GM18870 (cell line): ENCODE measurements at regions not wholly inside any gene's neighbourhood (a gene's known extent, or its start where the extent isn't known, plus 50 kb on each side); places are given as distances from the start of the nearest gene placed in this dataset.

Experiments used
- ATAC-seq: cut with Tn5 transposase; IDR thresholded peaks from one replicate; pipeline ENCODE4 v1.9.1; 2021; ENCODE audit warnings: moderate library complexity; ENCODE audit not compliant: unreplicated experiment

DNA sequence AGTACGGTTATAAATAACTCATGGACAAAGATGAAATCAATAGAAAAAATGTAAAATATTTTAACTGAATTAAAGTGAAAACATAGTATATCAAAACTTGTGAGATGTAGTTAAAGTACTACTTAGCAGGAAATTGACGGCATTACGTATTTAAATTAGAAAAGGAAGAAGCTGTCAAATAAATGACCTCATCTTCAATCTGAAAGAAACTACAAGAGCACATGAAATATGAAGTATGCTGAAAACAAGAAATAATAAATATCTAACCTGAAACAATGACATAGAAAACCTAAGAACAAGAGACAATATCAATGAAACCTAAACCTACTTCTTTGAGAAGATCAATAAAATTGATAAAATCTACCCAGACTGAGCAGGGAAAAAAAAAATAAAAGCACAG is 122.2 kb upstream of the PDE4B start:
- no peak for ATAC-seq

DNA sequence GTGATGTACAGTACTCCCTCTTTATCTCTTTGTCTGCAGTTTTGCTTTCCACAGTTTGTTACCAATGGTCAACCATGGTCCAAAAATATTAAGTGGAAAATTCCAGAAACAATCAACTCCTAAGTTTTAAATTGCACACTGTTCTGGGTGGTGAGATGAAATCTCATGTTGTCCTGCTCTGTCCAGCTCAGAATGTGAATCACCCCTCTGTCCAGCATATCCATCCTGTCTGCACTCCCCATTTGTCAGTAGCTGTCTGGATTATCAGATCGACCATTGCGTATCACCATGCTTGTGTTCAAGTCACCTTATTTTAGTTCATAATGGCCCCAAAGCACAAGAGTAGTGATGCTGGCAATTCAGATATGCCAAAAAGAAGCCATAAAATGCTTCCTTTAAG is 118.2 kb upstream of the PDE4B start:
- ATAC-seq = no peak

DNA sequence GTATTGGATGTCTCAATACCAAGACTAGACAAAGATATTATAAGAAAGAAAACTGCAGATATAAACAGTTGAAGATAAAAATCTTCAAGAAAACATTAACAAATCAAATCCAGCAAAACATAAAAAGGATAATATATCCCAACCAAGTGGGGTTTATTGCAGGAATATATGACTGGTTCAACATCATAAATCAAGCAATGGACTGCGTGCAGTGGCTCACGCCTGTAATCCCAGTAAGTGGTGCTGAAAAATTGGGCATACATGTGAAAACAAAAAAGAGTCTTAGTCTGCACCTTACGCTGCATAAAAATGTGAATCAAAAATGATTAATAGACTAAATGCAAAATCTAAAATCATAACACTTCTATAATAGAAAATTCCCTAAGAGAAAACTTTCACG is 112.9 kb upstream of the PDE4B start:
- ATAC-seq = no peak

DNA sequence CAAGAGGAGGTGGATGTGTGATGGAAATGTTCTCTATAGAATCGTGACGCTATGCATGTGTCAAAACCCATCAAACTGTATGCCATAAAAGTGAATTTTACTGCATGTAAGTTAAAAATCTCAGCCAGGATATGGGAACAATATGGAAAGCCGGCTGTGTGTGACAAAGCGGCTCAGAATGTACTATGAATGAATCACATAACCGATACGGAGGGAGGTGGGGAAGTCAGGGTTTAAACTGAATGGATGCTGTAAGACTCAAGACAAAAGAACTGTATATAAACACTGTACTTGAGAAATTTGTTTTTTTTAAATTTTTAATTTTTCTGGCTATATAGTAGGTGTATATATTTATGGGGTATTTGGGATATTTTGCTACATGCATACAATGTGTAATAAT is 111.6 kb upstream of the PDE4B start:
- no peak for ATAC-seq

DNA sequence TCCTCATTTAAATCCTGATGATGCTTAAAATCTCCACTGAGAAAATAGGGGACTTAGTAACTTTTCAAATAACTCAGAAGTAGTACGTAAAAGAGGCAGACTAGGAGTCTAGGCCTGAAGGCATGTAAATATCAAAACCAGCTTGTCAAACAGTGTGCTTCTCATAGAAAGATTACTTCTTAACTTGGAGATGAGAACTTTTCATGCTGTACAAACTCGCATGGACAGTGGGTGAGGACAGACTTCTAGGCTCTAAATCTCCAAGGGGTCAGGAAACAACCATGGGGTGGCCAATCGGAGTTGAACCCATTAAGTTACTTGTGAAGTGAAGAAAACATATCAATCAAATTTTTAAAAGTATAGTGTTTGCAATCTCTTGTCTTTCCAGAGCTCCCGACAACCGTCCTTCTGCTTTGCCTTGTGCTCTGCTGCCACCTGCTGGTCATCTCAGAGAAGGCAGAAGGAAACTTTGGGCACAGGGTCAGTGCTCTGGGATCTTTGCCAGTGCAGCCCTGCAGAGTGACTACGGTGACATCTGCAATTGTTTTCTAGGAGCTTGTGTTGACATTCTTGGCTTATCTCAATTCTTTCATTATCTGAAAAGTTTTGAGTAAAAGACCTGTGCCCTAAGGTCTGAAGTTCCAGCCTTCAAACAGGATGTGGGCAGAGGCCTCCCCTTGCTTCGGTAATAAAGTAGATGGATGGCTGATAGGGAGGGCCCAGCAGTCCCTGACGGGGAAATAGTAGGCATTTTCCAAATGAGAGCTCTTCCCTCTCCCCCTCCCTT is 105.1 kb upstream of the PDE4B start:
- ATAC-seq = peak; percentile 70

DNA sequence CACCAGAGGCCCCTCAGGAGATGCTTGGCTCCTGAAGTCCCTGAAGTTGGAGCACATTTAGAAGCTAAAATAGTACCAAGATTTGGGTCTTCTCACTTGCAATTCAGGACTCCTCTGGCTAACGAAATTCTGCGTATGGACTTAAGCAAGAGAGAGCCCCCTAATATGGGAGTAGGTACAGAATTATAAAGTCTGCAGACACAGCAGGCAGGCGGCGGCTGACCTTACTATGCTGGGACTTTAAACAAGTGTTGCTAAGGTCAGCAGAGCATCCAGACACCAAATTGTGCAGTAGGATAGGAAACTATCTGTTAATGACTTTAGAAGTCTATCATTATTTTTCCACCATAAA is 104.5 kb upstream of the PDE4B start:
- no peak for ATAC-seq

DNA sequence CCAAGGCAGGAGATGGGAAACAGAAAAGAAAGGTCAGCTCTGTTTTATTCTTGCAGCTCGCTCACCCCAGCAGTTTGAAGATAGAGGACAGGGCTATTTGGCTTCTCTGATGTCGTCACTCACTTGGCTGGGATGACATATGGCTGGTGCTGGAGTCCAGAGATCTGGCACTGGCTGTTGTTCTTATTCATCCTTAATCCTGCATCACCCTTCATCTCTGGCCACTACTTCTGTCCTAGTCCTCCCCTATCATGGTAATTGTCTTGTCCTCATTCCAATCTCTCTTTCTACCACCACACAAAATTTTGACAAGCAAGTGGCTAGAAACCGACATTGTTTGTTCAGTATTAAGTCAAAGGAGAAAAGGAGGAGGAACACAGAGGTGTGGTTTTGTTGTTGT is 103.8 kb upstream of the PDE4B start:
- ATAC-seq = no peak

DNA sequence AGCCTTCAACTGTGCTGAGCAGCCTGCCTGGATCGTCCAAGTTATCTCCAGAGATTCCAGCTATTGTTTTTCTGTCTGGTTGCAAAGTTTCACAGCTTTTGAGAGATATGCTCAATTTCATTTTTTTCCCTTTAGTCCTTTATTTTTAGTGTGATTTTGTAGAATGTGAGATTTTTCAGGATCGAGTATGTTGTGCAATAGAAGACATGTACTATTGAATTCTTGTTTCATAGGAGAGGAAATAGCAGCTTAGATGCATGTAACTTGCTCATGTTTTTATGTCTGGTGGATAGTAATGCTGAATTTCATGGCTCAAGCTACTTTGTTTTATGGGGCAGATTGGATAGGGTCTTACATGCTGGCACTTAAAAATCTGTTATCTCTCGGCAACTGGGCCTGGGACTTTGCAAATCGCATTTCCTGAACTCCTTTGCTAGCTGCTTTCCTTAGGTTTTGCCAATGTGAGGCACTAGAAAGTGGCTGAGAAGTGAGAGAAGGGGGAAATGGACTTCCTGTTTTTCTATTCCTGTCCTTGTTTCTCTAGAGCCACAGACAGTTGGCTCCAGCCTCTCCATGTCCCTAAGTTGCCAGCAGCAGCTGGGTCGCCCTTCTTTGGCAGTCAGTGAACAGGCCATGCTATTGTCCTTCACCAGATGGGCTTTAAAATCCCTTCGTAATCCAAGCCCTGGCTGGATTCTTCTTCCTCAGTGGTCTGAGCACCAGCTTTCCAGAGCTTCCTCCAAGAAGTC is 101.4 kb upstream of the PDE4B start:
- ATAC-seq = no peak

DNA sequence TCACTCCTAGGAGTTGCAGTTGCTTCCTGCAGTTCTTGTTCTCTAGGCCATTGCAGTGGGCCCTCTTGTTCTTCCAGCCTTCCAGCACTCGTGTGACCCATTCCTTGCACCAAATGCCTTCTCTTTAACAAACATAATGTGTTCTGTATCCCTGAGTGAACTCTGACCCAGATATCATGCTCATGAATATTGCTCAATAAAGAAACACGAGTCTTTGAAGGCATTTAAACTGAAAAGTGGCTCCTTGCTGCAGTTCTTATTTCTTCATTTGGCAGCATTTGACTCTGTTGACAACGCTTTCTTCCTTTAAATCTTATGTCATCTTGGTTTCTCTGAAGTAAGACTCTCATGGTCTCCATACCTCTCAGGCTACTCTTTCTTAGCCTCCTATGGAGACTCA is 100.7 kb upstream of the PDE4B start:
- no peak for ATAC-seq

DNA sequence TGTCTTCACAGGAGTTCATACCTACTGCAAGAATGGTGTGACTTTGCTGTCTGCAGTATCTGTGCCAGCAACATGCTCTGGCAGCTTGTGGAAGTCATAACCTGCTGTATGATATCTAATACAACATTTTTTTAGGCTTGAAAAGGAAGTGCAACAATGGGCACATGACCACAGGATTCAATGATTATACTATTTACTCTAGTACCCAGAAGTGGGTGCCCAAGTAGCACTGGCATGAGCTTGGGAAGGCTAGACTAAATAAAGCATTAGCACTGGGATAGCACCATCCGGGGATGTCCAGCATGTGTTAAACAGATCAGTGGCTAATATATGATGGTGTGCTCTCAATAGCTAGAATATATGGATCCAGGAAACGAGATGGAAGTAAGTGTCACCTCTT is 98.6 kb upstream of the PDE4B start:
- ATAC-seq = no peak

DNA sequence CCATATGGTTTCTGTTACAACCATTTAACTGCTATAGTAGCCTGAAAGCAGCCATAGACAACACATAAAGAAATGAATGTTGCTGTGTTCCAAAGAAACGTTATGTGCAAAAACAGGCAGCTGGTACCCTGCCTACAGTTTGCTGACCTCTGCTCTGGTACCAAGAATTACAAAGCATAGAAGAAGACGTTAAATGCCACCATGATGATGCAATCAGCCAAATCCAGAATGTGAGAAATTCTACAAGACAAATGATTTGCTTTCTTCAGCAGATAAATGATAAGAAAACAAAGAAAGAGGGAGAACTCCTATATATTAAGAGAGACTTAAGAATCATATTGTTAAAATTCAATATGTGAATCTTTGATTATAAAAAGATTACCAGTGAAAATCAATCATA is 97.8 kb upstream of the PDE4B start:
- ATAC-seq = no peak

DNA sequence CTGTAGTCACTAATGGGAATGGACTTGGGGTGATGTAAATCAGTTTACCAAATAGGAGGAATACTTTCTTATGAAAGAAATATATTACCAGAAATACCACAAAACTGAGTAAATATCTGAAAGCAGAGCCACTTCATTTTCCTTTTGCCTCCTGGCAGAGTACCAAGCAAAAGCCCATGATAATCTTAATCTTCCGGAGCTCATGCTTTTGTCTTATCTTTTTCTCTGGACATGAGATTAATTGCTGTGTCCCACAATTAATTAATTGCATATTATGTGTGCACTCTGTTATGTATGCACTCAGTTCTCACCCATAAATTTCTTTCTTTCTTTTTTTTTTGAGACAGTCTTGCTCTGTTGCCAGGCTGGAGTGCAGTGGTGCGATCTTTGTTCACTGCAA is 94.1 kb upstream of the PDE4B start:
- no peak for ATAC-seq

DNA sequence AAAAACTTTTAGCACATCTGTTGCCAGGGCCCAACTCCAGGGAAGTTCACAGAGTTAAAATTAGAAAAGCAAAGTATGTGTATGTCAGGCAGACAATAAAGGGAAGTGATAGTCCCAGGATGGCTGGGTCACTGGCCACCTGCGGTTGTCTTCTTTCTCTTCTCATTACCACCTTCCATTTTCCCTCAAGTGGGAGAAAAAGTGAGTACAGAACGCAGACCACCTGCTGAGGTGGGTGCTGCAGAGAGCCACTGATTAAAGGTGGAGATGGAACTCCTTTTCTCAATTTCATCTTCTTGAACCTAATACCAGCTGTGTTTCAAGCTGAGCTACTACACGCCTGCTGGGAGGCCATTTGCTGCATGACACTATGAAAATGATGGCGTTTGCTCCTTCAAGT is 88.8 kb upstream of the PDE4B start:
- peak; percentile 73 for ATAC-seq

DNA sequence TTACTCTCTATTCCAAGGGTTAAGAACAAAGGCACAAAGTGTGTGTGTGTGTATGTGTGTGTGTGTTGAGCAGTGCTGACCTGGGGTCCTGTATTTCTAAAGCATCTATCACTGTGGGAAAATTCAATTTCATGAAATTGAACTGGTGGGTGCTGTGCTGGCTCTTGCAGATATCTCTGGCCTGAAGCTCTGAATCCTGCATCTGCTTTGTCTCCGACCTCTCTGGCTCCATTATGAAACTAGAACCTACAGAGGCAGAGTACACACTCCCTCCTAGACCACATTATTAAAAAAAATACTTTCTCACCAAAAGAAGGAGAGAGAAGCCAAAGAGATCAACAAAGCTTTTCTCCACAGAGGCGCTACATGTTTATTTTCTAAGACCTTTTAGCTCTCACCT is 88.4 kb upstream of the PDE4B start:
- peak; percentile 69 for ATAC-seq

DNA sequence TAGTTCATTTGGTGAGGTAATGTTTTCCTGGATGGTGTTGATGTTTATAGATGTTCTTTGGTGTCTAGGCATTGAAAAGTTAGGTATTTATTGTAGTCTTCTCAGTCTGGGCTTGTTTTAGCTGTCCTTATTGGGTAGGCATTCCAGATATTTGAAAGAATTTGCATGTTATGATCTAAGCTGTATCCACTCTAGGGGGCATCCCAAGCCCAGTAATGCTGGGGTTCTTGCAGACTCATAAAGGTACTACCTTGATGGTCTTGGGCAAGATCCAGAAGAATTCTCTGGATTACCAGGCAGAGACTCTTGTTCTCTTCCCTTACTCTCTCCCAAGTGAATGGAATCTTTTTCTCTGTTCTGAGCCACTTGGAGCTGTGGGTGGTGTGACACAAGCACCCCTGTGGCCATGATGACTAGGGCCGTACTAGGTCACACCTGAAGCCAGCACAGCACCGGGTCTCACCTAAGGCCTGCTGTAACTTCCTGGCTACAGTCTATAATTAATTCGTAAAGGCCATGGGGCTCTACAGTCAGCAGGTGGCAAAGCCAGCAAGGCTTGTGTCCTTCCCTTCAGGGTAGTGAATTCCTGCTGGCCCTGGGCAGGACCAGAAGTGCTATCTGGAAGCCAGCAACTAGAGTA is 74.8 kb upstream of the PDE4B start:
- ATAC-seq = no peak

DNA sequence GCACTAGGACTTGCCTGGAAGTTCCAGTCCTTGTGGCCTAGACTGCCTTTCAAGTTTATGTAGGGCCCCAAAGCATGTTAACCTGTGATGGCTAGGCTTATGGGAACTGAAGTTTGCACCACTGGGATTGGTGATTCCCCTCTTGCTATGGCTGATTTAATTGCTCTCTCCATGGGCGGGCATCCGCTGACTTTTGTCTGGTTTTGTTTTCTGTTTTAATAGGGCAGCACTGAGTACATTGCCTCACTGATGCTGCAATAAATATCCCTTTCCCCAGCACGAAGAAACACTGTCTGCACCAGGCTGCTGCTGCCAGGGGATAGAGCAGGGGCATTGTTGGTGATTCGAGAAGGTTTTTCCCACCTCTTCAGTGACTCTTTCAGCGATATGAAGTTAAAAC is 73.3 kb upstream of the PDE4B start:
- no peak for ATAC-seq

DNA sequence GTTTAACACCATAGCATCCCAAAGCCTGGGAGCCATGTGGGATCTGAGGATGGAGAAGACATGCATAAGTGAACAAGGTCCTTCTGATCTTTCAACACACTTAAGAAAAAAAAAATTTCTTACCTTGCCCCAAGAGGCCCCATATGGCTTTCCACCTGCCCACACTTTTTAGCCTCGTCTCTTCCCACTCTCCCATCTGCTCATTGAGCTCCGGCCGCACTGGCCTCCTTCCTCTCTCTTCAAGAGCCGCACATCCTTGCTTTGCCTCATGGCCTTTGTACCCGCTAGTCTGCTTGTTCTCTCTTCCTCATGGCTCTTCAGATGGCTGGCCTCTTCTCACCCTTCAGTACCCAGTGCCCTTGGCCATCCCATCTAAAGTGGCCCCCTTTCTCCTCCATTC is 70.2 kb upstream of the PDE4B start:
- no peak for ATAC-seq

DNA sequence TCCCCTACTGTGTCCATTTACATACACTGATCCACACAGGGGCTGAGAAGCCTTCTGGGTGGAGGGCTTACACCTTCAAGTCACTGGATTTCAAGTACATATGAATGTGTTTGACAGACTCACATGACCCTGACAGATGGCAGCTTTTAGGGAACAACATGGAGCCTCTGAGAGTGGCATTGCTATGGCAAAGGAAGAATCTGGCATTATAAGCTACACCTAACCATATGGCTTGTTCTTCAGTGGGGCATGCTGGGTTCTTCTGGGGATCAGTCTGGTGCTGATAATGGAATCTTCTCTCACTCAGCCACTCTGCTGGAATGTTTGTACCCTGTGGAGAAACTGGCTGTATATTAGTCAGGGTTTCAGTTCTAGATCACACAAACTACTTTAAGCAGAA is 68.5 kb upstream of the PDE4B start:
- no peak for ATAC-seq

DNA sequence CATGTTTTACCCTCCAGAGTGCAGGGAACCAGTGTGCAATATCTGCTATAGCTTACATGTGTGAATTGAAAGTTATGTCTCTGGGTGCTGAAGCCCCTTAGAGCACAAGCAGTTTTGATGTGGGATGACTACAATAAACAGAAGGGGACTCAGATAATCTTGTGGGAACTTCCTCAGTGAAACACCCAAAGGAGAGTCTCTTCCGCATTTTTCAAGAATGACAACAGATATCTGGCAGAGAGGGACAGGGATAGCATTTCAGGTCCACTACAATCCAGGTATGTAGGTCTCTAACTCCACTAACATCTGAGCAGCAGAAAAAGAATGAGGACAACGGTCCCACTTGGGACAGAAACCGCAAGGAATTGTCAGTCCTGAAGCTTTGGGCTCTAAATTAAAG is 67.6 kb upstream of the PDE4B start:
- no peak for ATAC-seq

DNA sequence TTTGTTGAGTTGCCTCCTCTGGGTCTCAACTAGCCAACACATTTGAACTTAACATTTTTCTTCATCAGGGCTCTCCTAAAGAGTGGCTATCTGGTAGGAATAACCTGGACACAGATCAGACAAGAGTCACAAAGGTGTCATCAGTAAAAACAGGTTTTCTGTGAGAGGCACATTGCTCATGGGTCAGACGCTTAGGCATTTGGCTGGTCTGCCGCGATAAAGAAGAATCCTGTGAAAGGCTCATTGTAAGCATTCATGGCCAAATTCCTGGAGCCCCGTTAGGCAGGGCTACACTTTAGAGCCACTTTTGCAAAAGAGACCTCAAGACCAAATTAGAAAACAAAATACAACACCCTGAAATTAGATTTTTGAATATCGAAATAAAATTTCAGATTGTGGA is 64.2 kb upstream of the PDE4B start:
- ATAC-seq = no peak

DNA sequence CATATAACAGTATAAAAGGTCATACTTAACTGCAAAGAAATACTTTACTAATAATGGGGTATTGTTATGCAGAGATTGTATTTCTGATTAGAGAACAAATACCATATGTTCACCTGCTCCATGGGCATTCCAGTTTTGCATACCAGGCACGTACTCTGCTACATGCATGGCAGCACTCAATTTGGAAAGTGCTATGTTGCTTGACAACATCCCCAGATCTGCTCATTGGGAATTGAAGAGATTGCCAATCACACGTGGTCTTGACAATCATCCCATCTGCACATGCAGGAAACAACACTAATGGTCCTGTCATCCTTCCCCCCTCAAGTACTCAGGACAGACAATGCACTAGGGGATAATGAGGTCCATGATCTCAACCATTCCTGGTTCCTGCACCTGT is 63.4 kb upstream of the PDE4B start:
- ATAC-seq = no peak

DNA sequence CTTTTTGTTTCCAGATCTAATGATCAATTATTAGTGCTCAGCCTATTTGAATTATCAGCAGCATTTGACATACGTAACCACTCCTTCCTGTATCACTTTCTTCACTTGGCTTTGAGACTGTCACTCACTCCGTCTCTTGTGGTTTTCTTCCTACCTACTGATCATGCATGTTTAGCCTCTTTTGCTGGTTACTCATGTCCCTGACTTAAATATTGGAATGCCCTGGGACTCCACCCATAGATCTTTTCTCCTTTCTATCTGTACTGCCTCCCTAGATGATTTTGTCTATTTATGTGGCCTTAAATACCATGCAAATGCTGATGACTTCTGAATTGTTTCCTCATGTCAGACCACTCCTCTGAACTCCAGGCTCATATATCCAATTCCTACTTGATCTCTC is 57.7 kb upstream of the PDE4B start:
- no peak for ATAC-seq
